H1 (cell line): ENCODE measurements at regions not wholly inside any gene's neighbourhood (a gene's known extent, or its start where the extent isn't known, plus 50 kb on each side); places are given as distances from the start of the nearest gene placed in this dataset.

Source experiments
- CTCF ChIA-PET: fragments of 300-600 bp; sonication (Branson Sonifier 250); formaldehyde crosslinking; loops from one replicate; lab custom pipeline; 2021; ENCODE audit not compliant: partially characterized antibody; lab: Charles Lee
- POLR2A ChIA-PET: fragments of 300-600 bp; sonication (Branson Sonifier 250); formaldehyde crosslinking; loops from one replicate; lab custom pipeline; 2021; ENCODE audit warnings: inconsistent platforms; ENCODE audit not compliant: partially characterized antibody; lab: Charles Lee
- DNase-seq, 2 experiments: peaks; one replicate each; pipeline versions ENCODE4 v3.0.0 to v3.0.0-alpha.2; 2010 to 2022; ENCODE audit warnings: low spot score in 2 of 2, low read depth in 1 of 2, mixed read lengths in 1 of 2
- FAIRE-seq: peaks from 2 replicates; lab custom pipeline; 2011; peaks lifted over from hg19 to GRCh38; lab: Jason Lieb, UNC
- H2AFZ ChIP-seq: 2 replicates; pipeline ENCODE4 v1.8.1; 2012; ENCODE audit warnings: low read length, inconsistent platforms
- H2AK5ac ChIP-seq: 2 replicates; pipeline ENCODE4 v1.6.1; 2013; ENCODE audit warnings: low read depth, low read length
- H2BK120ac ChIP-seq: replicated peaks from 2 replicates; pipeline ENCODE3; 2013; ENCODE audit warnings: low read depth, low read length, inconsistent platforms
- H2BK12ac ChIP-seq: 2 replicates; pipeline ENCODE4 v1.6.1; 2013; ENCODE audit warnings: low read depth, low read length
- H2BK15ac ChIP-seq: 2 replicates; pipeline ENCODE4 v1.6.1; 2013; ENCODE audit warnings: low read length
- H2BK20ac ChIP-seq: 2 replicates; pipeline ENCODE4 v1.6.1; 2013; ENCODE audit warnings: low read length
- H2BK5ac ChIP-seq: 2 replicates; pipeline ENCODE4 v1.6.1; 2013; ENCODE audit warnings: low read depth, low read length
- H3K14ac ChIP-seq: 2 replicates; pipeline ENCODE4 v1.6.1; 2013; ENCODE audit warnings: inconsistent platforms; ENCODE audit not compliant: insufficient read length
- H3K18ac ChIP-seq: 2 replicates; pipeline ENCODE4 v1.6.1; 2013; ENCODE audit warnings: low read length; ENCODE audit errors: extremely low read depth
- H3K23ac ChIP-seq: 2 replicates; pipeline ENCODE4 v1.6.1; 2013; ENCODE audit warnings: inconsistent platforms; ENCODE audit not compliant: insufficient read length
- H3K23me2 ChIP-seq: 2 replicates; pipeline ENCODE4 v1.6.1; 2013; ENCODE audit warnings: low read depth, low read length
- H3K27ac ChIP-seq: 2 replicates; pipeline ENCODE4 v1.6.1; 2011; ENCODE audit warnings: low read depth, low read length, inconsistent platforms
- H3K27me3 ChIP-seq, 4 experiments: replicated peaks in 1 of 4; 1 replicate in 1 of 4; 2 replicates in 3 of 4; pipeline versions ENCODE4 v1.6.1 to v1.8.1; 2011 to 2013; ENCODE audit warnings: low read length in 3 of 4, mild to moderate bottlenecking in 3 of 4, inconsistent platforms in 2 of 4, mixed read lengths in 2 of 4, moderate library complexity in 1 of 4; ENCODE audit not compliant: control insufficient read depth in 3 of 4, insufficient read depth in 3 of 4; ENCODE audit errors: extremely low read depth in 1 of 4
- H3K36me3 ChIP-seq, 4 experiments: 2 replicates each; pipeline versions ENCODE4 v1.6.1 to v1.8.1; 2011 to 2013; ENCODE audit warnings: mild to moderate bottlenecking in 4 of 4, low read length in 3 of 4, moderate library complexity in 2 of 4, control low read depth in 1 of 4, inconsistent platforms in 1 of 4; ENCODE audit not compliant: insufficient read depth in 4 of 4, control insufficient read depth in 2 of 4
- H3K4ac ChIP-seq: replicated peaks from 2 replicates; pipeline ENCODE3; 2013; ENCODE audit warnings: low read length, low read depth, mixed read lengths, inconsistent platforms; ENCODE audit not compliant: insufficient read length
- H3K4me1 ChIP-seq, 4 experiments: replicated peaks in 1 of 4; 1 replicate in 1 of 4; 2 replicates in 3 of 4; pipeline versions ENCODE4 v1.6.1 to v1.8.1; 2011 to 2013; ENCODE audit warnings: low read length in 3 of 4, inconsistent platforms in 2 of 4, mixed read lengths in 1 of 4; ENCODE audit not compliant: insufficient read depth in 4 of 4, control insufficient read depth in 3 of 4
- H3K4me2 ChIP-seq, 2 experiments: 2 replicates each; pipeline versions ENCODE4 v1.6.1 to v1.8.1; 2011 to 2013; ENCODE audit warnings: low read depth in 2 of 2, low read length in 2 of 2, control low read depth in 1 of 2, inconsistent platforms in 1 of 2, mild to moderate bottlenecking in 1 of 2; ENCODE audit not compliant: insufficient read depth in 1 of 2
- H3K4me3 ChIP-seq, 4 experiments: fragments of 200-600, 300-600 bp in 1 of 4; sonication (generic), shearing (Covaris generic), sonication (Bioruptor Twin) in 1 of 4; 2 replicates each; pipeline versions ENCODE4 v1.5.1 to v1.8.1; 2011 to 2016; ENCODE audit warnings: low read length in 4 of 4, low read depth in 3 of 4, control low read depth in 2 of 4, inconsistent platforms in 2 of 4, mild to moderate bottlenecking in 2 of 4, mixed read lengths in 1 of 4, moderate library complexity in 1 of 4; ENCODE audit not compliant: insufficient read depth in 2 of 4; ENCODE audit errors: extremely low read depth in 1 of 4
- H3K56ac ChIP-seq: replicated peaks from 2 replicates; pipeline ENCODE3; 2013; ENCODE audit warnings: low read depth, mild to moderate bottlenecking, mixed read lengths, low read length, inconsistent platforms; ENCODE audit not compliant: insufficient read length
- H3K79me1 ChIP-seq: 2 replicates; pipeline ENCODE4 v1.6.1; 2013; ENCODE audit warnings: low read depth, low read length, control low read depth
- H3K79me2 ChIP-seq, 2 experiments: 2 replicates each; pipeline versions ENCODE4 v1.6.1 to v1.8.1; 2012 to 2013; ENCODE audit warnings: low read length in 2 of 2, mild to moderate bottlenecking in 2 of 2, inconsistent platforms in 1 of 2; ENCODE audit not compliant: insufficient read depth in 2 of 2, control insufficient read depth in 1 of 2
- H3K9ac ChIP-seq, 4 experiments: replicated peaks in 1 of 4; 1 replicate in 1 of 4; 2 replicates in 3 of 4; pipeline versions ENCODE4 v1.6.1 to v1.8.1; 2011 to 2013; ENCODE audit warnings: low read depth in 3 of 4, low read length in 3 of 4, control low read depth in 2 of 4, mild to moderate bottlenecking in 2 of 4, moderate library complexity in 2 of 4, inconsistent platforms in 1 of 4; ENCODE audit errors: extremely low read depth in 1 of 4
- H3K9me3 ChIP-seq, 2 experiments: 2 replicates each; pipeline versions ENCODE4 v1.6.1 to v1.8.1; 2012 to 2013; ENCODE audit warnings: mild to moderate bottlenecking in 2 of 2, moderate library complexity in 2 of 2, control low read depth in 1 of 2, inconsistent platforms in 1 of 2, low read depth in 1 of 2, low read length in 1 of 2, mixed read lengths in 1 of 2; ENCODE audit not compliant: insufficient read depth in 2 of 2
- H4K20me1 ChIP-seq, 2 experiments: replicated peaks in 1 of 2; 2 replicates each; pipeline versions ENCODE3 to v1.8.1; 2011 to 2013; ENCODE audit warnings: inconsistent platforms in 2 of 2, low read length in 2 of 2, mild to moderate bottlenecking in 1 of 2; ENCODE audit not compliant: insufficient read depth in 2 of 2, control insufficient read depth in 1 of 2
- H4K5ac ChIP-seq: 2 replicates; pipeline ENCODE4 v1.6.1; 2013; ENCODE audit warnings: low read length, low read depth, mixed read lengths, inconsistent platforms; ENCODE audit not compliant: insufficient read length
- H4K8ac ChIP-seq: 2 replicates; pipeline ENCODE4 v1.8.0; 2013; ENCODE audit warnings: mild to moderate bottlenecking, moderate library complexity, low read length, inconsistent platforms; ENCODE audit not compliant: insufficient read depth; ENCODE audit errors: extremely low read depth
- H4K91ac ChIP-seq: replicated peaks from 2 replicates; pipeline ENCODE3; 2013; ENCODE audit warnings: low read length, mixed read lengths, inconsistent platforms; ENCODE audit not compliant: insufficient read length
- RAD21 ChIP-seq, 2 experiments: IDR thresholded peaks in 1 of 2; conservative IDR thresholded peaks in 1 of 2; 2 replicates each; pipeline ENCODE4 v1.6.1; 2011; ENCODE audit warnings: low read depth in 2 of 2, low read length in 2 of 2, improper control_type of control experiment in 1 of 2, inconsistent platforms in 1 of 2, mild to moderate bottlenecking in 1 of 2, moderate library complexity in 1 of 2
- RNF2 ChIP-seq: fragments of 200-900, 300-1000 bp; sonication (generic); IDR thresholded peaks from 2 replicates; pipeline ENCODE4 v1.7.1; 2016; ENCODE audit warnings: borderline replicate concordance, low read depth, mild to moderate bottlenecking, antibody characterized with exemption, low read length; ENCODE audit not compliant: poor library complexity, severe bottlenecking; ENCODE audit errors: missing control alignments
- WGBS, 2 experiments: shearing (Covaris generic) in 1 of 2; methylation state at CpG; one replicate each; pipeline versions ENCODE4 v1.1.6 to v1.1.7; 2013 to 2015; ENCODE audit warnings: low lambda C conversion rate in 2 of 2, mixed read lengths in 2 of 2, inconsistent platforms in 1 of 2, low coverage in 1 of 2, missing lambda C conversion rate in 1 of 2; ENCODE audit not compliant: insufficient replicate concordance in 2 of 2, insufficient coverage in 1 of 2, insufficient read length in 1 of 2; ENCODE audit errors: extremely low coverage in 1 of 2, missing lambda C conversion rate in 1 of 2; 5-methylcytosine and 5-hydroxymethylcytosine counted together
- TF ChIP-seq, protein P1 (sequence below), 3 experiments: IDR thresholded peaks; 1 replicate in 2 of 3; 2 replicates in 1 of 3; pipeline versions ENCODE4 v1.5.1 to v1.6.1; 2011; ENCODE audit warnings: low read length in 3 of 3, mild to moderate bottlenecking in 3 of 3, inconsistent platforms in 2 of 3, low read depth in 1 of 3, moderate library complexity in 1 of 3; ENCODE audit not compliant: insufficient read depth in 1 of 3; ENCODE audit errors: control extremely low read depth in 1 of 3

DNA sequence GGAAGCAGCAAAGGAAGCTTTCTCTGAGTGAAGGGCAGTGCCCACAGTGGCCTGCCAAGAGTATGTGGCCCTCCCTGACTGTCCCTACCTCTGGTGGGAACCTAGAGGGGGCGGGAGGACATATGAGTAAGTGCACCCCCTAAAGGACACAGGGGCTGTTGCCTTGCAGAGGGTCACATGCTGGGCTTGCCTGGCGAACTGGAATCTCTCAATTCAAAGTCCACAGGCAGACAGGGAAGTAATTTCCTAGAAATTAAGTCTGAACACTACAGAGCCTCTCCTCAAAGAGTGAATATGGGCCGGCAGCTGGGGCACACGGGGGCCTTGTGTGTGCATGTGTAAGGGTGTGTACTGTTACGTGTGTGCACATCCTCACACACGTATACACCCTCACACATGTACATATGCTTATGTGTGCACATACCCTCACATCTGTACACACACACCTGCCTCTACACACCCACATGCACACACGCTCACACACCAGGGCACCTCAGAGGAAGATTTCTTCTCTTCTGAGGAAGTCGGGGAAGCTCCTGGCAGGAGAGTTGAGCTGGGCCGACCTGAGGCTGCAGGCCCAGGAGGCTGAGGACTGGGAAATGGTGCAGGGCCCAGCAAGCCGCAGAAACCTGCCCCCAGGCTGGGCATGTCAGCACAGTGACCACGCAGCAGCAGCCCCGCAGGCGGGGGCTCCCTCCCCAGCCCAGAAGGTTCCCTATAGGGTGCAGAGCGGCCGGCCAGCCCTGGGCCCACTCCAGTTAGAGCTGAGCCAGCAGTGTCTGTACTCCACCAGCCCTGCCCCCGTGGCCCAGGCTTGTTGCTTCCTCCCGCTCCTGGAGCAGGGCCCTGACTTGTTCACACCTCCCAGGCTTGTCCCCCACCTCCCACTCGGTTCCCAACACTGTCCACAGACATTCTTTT lies 77.4 kb upstream of the TAF1B start:
- H2BK120ac ChIP-seq: no peak overlapping the region
- peak overlapping the region; percentile 36; the same call in 1 of the 2 replicates for H2AFZ ChIP-seq
- H3K79me2 ChIP-seq: no peaks in the 10 kb centered on the region
- H3K18ac ChIP-seq: no peak overlapping the region
- no peak overlapping the region for H3K23ac ChIP-seq
- H2AK5ac ChIP-seq: no peak overlapping the region
- H3K4me3 ChIP-seq: no peak overlapping the region
- H3K9me3 ChIP-seq: no peaks in the 10 kb centered on the region
- H4K20me1 ChIP-seq: peaks cover 0 to 1% of the 10 kb centered on the region in 2 experiments
- H3K9ac ChIP-seq: no peak overlapping the region
- CTCF ChIA-PET: interaction anchor here (0.8 to 1.5 kb wide), 6 partner anchors 11 to 109 kb away, joined by 3 to 5 read pairs (median 4); no protein-coding TSS in a partner anchor
- peak overlapping the region; percentile 47 for H4K91ac ChIP-seq
- peaks cover 0 to 29% (median 21%) of the 10 kb centered on the region in 4 experiments; a peak in 6 of 7 replicates for H3K4me1 ChIP-seq
- H3K56ac ChIP-seq: no peak overlapping the region
- H3K36me3 ChIP-seq: no peaks in the 10 kb centered on the region
- H2BK12ac ChIP-seq: no peak overlapping the region
- H2BK20ac ChIP-seq: no peak overlapping the region
- TF ChIP-seq RAD21 (IDR thresholded peaks at IDR 0.05 in 1 of 2, conservative IDR thresholded peaks at IDR 0.05 in 1 of 2; ENCODE audit: low read depth in 2 of 2, low read length in 2 of 2): peak in 1 of 2 experiments; percentile 35; a peak in 3 of 4 replicates
- no peak for TF ChIP-seq RNF2
- TF ChIP-seq, protein P1, sequence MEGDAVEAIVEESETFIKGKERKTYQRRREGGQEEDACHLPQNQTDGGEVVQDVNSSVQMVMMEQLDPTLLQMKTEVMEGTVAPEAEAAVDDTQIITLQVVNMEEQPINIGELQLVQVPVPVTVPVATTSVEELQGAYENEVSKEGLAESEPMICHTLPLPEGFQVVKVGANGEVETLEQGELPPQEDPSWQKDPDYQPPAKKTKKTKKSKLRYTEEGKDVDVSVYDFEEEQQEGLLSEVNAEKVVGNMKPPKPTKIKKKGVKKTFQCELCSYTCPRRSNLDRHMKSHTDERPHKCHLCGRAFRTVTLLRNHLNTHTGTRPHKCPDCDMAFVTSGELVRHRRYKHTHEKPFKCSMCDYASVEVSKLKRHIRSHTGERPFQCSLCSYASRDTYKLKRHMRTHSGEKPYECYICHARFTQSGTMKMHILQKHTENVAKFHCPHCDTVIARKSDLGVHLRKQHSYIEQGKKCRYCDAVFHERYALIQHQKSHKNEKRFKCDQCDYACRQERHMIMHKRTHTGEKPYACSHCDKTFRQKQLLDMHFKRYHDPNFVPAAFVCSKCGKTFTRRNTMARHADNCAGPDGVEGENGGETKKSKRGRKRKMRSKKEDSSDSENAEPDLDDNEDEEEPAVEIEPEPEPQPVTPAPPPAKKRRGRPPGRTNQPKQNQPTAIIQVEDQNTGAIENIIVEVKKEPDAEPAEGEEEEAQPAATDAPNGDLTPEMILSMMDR (IDR thresholded peaks at IDR 0.05; ENCODE audit: control extremely low read depth in 1 of 3, insufficient read depth in 1 of 3, low read depth in 1 of 3, low read length in 3 of 3): peak in 2 of 3 experiments; percentile 45 to 46; a peak in 3 of 4 replicates
- H3K4ac ChIP-seq: peak overlapping the region; percentile 73
- no peaks in the 10 kb centered on the region for H3K79me1 ChIP-seq
- H2BK5ac ChIP-seq: no peak overlapping the region
- H3K4me2 ChIP-seq: no peak overlapping the region
- H2BK15ac ChIP-seq: peak overlapping the region; percentile 94; the same call in 1 of the 2 replicates
- no peak overlapping the region for H3K14ac ChIP-seq
- 0 out of 2 replicates have a peak overlapping the region, but pooled peaks have one; percentile 37 for H4K8ac ChIP-seq
- H3K23me2 ChIP-seq: no peaks in the 10 kb centered on the region
- FAIRE-seq (no peak), DNase-seq (no peak)
- WGBS, 2 experiments: 72% methylated on average over 18 of the region's 18 CpGs; no CpG with 5 or more reads in 1 of the 2 experiments
- peaks cover 0 to 2% (median under 1%) of the 10 kb centered on the region in 4 experiments; a peak in 2 of 7 replicates for H3K27me3 ChIP-seq
- POLR2A ChIA-PET: no interaction called here
- no peak overlapping the region for H3K27ac ChIP-seq
- H4K5ac ChIP-seq: no peak overlapping the region
